ENCODE measurements at regions not wholly inside any gene's neighbourhood (a gene's known extent, or its start where the extent isn't known, plus 50 kb on each side); places are given as distances from the start of the nearest gene placed in this dataset.

DNA sequence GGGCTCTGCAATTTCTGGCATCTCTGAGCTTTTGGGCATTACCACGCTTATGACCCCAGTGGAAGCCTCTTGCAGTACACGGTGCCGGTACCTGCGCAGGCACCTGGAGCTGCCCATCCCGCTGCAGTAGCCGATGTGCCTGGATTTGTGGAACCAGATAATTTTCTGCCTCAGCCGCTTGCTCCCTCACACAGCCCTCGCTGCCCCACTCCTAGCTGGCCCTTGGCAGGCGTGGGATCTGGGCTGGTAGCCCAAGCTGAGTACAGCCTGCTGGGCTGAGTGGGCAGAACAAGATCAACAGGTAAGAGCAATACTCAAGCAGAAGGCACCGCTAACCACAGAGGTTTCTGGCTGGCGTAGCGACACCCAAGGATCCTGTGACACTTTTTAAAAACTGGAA is 1808.8 kb upstream of the ACO1 start:
- DNase-seq (ENCODE audit: low read depth, low spot score) (no peak), FAIRE-seq (no peak), ATAC-seq (no peak)
- no peaks in the 10 kb centered on the region; the same call in 2 of the 3 replicates for H3K9me3 ChIP-seq (replicated peaks; ENCODE audit: control insufficient read depth, insufficient read depth, low read length)
- no TSS peak for BruUV-seq (replicated peaks)
- ChIA-PET POLR2A (no interaction called here), CTCF (interaction anchor here (0.6 kb wide), 1 partner anchor 92 kb away, joined by 4 read pairs; no protein-coding TSS in a partner anchor), RAD21 (ENCODE audit: unreplicated experiment) (no interaction called here), SMC1A (ENCODE audit: uncharacterized antibody, unreplicated experiment) (no interaction called here)
- in situ Hi-C loops (cut with MboI) = no loop called here
- no peak overlapping the region for H2AFZ ChIP-seq (ENCODE audit: control insufficient read depth, low read depth, low read length)
- no peak overlapping the region for H3K4me2 ChIP-seq (ENCODE audit: control insufficient read depth, insufficient read depth)
- TF ChIP-seq MYC (IDR thresholded peaks at IDR 0.05; ENCODE audit: insufficient read depth, insufficient read length, insufficient replicate concordance, low read length, severe bottlenecking) (no peak), POLR2A (IDR thresholded peaks at IDR 0.05; ENCODE audit: low read depth, low read length) (no peak), TAF1 (IDR thresholded peaks at IDR 0.05; ENCODE audit: borderline replicate concordance, low read depth, low read length) (no peak), ASH2L (IDR thresholded peaks at IDR 0.05; ENCODE audit: borderline replicate concordance, low read depth) (no peak), NR2C2 (IDR thresholded peaks at IDR 0.05; ENCODE audit: borderline replicate concordance, control insufficient read depth, insufficient read length, low read depth) (no peak), NRF1 (conservative IDR thresholded peaks at IDR 0.05; ENCODE audit: low read depth, low read length) (no peak)
- TF ChIP-seq, protein P1, sequence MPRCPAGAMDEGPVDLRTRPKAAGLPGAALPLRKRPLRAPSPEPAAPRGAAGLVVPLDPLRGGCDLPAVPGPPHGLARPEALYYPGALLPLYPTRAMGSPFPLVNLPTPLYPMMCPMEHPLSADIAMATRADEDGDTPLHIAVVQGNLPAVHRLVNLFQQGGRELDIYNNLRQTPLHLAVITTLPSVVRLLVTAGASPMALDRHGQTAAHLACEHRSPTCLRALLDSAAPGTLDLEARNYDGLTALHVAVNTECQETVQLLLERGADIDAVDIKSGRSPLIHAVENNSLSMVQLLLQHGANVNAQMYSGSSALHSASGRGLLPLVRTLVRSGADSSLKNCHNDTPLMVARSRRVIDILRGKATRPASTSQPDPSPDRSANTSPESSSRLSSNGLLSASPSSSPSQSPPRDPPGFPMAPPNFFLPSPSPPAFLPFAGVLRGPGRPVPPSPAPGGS (IDR thresholded peaks at IDR 0.05; ENCODE audit: borderline replicate concordance, insufficient read depth, low read depth, low read length, poor library complexity, severe bottlenecking) = no peak
- TF ChIP-seq, protein P2, sequence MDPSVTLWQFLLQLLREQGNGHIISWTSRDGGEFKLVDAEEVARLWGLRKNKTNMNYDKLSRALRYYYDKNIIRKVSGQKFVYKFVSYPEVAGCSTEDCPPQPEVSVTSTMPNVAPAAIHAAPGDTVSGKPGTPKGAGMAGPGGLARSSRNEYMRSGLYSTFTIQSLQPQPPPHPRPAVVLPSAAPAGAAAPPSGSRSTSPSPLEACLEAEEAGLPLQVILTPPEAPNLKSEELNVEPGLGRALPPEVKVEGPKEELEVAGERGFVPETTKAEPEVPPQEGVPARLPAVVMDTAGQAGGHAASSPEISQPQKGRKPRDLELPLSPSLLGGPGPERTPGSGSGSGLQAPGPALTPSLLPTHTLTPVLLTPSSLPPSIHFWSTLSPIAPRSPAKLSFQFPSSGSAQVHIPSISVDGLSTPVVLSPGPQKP (IDR thresholded peaks at IDR 0.05; ENCODE audit: low read depth, low read length) = no peak
- no peaks in the 10 kb centered on the region for H3K36me3 ChIP-seq (ENCODE audit: control insufficient read depth in 2 of 2, insufficient read depth in 2 of 2, low read length in 1 of 2)
- H3K27me3 ChIP-seq (replicated peaks in 1 of 2; ENCODE audit: control insufficient read depth in 2 of 2, insufficient read depth in 2 of 2, low read length in 1 of 2) = no peaks in the 10 kb centered on the region
- H3K79me2 ChIP-seq (ENCODE audit: control insufficient read depth, insufficient read depth, low read length) = no peaks in the 10 kb centered on the region
- H3K4me1 ChIP-seq (ENCODE audit: control insufficient read depth, insufficient read depth, low read length) = no peaks in the 10 kb centered on the region
- intact Hi-C loops (cut with micrococcal nuclease; ENCODE audit: unreplicated experiment) = no loop called here
- WGBS (ENCODE audit: insufficient coverage, insufficient replicate concordance, low lambda C conversion rate, missing lambda C conversion rate) = 68% methylated on average over 10 of the region's 12 CpGs
- H4K20me1 ChIP-seq (ENCODE audit: control insufficient read depth, insufficient read depth) = no peaks in the 10 kb centered on the region
- H3K4me3 ChIP-seq = no peak overlapping the region
- no peak overlapping the region for H3K9ac ChIP-seq (ENCODE audit: control insufficient read depth, insufficient read depth, low read length)
- no peak overlapping the region for H3K27ac ChIP-seq (ENCODE audit: control insufficient read depth, insufficient read depth)
